ENCODE measurements at regions not wholly inside any gene's neighbourhood (a gene's known extent, or its start where the extent isn't known, plus 50 kb on each side); places are given as distances from the start of the nearest gene placed in this dataset.

DNA sequence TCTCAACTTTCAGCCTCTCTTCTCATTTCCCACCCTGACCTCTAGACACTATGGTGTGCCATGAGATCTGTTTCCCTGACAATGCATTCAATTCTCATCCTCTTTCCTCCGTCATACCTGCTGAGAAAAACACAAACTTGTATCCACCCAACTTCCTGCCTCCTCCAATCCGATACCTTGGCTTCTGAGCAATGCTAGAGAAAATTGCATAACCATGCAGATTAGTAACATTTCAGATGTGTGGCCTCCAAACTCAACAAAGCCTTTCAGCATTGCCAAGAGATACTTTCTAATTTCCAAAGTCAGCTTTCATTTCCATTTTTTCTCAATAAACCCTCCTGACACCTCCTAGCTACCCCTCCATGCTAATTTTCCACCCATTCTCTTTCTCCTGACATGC lies 88.5 kb downstream of the MINAR1 start:
- Histone ChIP-seq H2BK15ac (ENCODE audit: low read length) (0 out of 2 replicates have a peak overlapping the region, but pooled peaks have one; percentile 29), H4K5ac (ENCODE audit: insufficient read length, low read depth, low read length) (no peak overlapping the region), H3K14ac (ENCODE audit: insufficient read length) (no peak overlapping the region), H3K4me3 (ENCODE audit: extremely low read depth in 1 of 4, insufficient read depth in 2 of 4, low read depth in 3 of 4, low read length in 4 of 4) (no peak overlapping the region), H3K9ac (replicated peaks in 1 of 4; ENCODE audit: extremely low read depth in 1 of 4, low read depth in 3 of 4, low read length in 3 of 4) (no peak overlapping the region), H3K4me1 (replicated peaks in 1 of 4; ENCODE audit: control insufficient read depth in 3 of 4, insufficient read depth in 4 of 4, low read length in 3 of 4) (no peaks in the 10 kb centered on the region), H2BK12ac (ENCODE audit: low read depth, low read length) (no peak overlapping the region), H3K79me1 (ENCODE audit: low read depth, low read length) (no peaks in the 10 kb centered on the region), H3K18ac (ENCODE audit: extremely low read depth, low read length) (no peak overlapping the region), H3K23me2 (ENCODE audit: low read depth, low read length) (no peaks in the 10 kb centered on the region), H3K79me2 (ENCODE audit: control insufficient read depth in 1 of 2, insufficient read depth in 2 of 2, low read length in 2 of 2) (no peaks in the 10 kb centered on the region), H3K27ac (ENCODE audit: low read depth, low read length) (no peak overlapping the region), H4K20me1 (replicated peaks in 1 of 2; ENCODE audit: control insufficient read depth in 1 of 2, insufficient read depth in 2 of 2, low read length in 2 of 2) (no peaks in the 10 kb centered on the region), H3K56ac (replicated peaks; ENCODE audit: insufficient read length, low read depth, low read length) (no peak overlapping the region), H2BK20ac (ENCODE audit: low read length) (no peak overlapping the region), H2BK5ac (ENCODE audit: low read depth, low read length) (no peak overlapping the region), H3K9me3 (ENCODE audit: insufficient read depth in 2 of 2, low read depth in 1 of 2, low read length in 1 of 2) (no peaks in the 10 kb centered on the region), H2AFZ (ENCODE audit: low read length) (no peak overlapping the region; the same call in 1 of the 2 replicates), H4K91ac (replicated peaks; ENCODE audit: insufficient read length, low read length) (no peak overlapping the region), H2BK120ac (replicated peaks; ENCODE audit: low read depth, low read length) (no peak overlapping the region), H3K4ac (replicated peaks; ENCODE audit: insufficient read length, low read depth, low read length) (no peak overlapping the region), H3K36me3 (ENCODE audit: control insufficient read depth in 2 of 4, insufficient read depth in 4 of 4, low read length in 3 of 4) (no peaks in the 10 kb centered on the region), H2AK5ac (ENCODE audit: low read depth, low read length) (no peak overlapping the region), H3K27me3 (replicated peaks in 1 of 4; ENCODE audit: control insufficient read depth in 3 of 4, extremely low read depth in 1 of 4, insufficient read depth in 3 of 4, low read length in 3 of 4) (no peaks in the 10 kb centered on the region), H3K23ac (ENCODE audit: insufficient read length) (no peak overlapping the region), H4K8ac (ENCODE audit: extremely low read depth, insufficient read depth, low read length) (no peak overlapping the region), H3K4me2 (ENCODE audit: insufficient read depth in 1 of 2, low read depth in 2 of 2, low read length in 2 of 2) (no peak overlapping the region)
- FAIRE-seq: no peak
- TF ChIP-seq KDM5A (IDR thresholded peaks at IDR 0.05; ENCODE audit: low read length) (no peak), JUN (IDR thresholded peaks at IDR 0.05; ENCODE audit: low read depth, low read length) (no peak), YY1 (IDR thresholded peaks at IDR 0.05; ENCODE audit: low read depth, low read length) (no peak), MAFK (IDR thresholded peaks at IDR 0.05; ENCODE audit: low read depth, low read length) (no peak), EGR1 (IDR thresholded peaks at IDR 0.05; ENCODE audit: borderline replicate concordance, low read depth, low read length) (no peak), CBX8 (IDR thresholded peaks at IDR 0.05; ENCODE audit: borderline replicate concordance, low read depth, low read length) (no peak), CBX5 (IDR thresholded peaks at IDR 0.05; ENCODE audit: low read depth, low read length) (no peak), CHD2 (IDR thresholded peaks at IDR 0.05; ENCODE audit: low read length) (no peak), KDM1A (IDR thresholded peaks at IDR 0.05; ENCODE audit: borderline replicate concordance, low read length) (no peak), ASH2L (IDR thresholded peaks at IDR 0.05; ENCODE audit: low read length) (no peak), GTF2F1 (IDR thresholded peaks at IDR 0.05; ENCODE audit: borderline replicate concordance, low read depth, low read length) (no peak), EP300 (IDR thresholded peaks at IDR 0.05; ENCODE audit: borderline replicate concordance in 1 of 2, low read depth in 2 of 2, low read length in 2 of 2) (no peak)
- TF ChIP-seq, protein P1, sequence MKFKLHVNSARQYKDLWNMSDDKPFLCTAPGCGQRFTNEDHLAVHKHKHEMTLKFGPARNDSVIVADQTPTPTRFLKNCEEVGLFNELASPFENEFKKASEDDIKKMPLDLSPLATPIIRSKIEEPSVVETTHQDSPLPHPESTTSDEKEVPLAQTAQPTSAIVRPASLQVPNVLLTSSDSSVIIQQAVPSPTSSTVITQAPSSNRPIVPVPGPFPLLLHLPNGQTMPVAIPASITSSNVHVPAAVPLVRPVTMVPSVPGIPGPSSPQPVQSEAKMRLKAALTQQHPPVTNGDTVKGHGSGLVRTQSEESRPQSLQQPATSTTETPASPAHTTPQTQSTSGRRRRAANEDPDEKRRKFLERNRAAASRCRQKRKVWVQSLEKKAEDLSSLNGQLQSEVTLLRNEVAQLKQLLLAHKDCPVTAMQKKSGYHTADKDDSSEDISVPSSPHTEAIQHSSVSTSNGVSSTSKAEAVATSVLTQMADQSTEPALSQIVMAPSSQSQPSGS (IDR thresholded peaks at IDR 0.05; ENCODE audit: low read length): no peak
- peak in 1 of 2 experiments; percentile 19 for DNase-seq (ENCODE audit: low read depth in 1 of 2, low spot score in 2 of 2)
- WGBS, 2 experiments (ENCODE audit: extremely low coverage in 1 of 2, insufficient coverage in 1 of 2, insufficient read length in 1 of 2, insufficient replicate concordance in 2 of 2, low coverage in 1 of 2, low lambda C conversion rate in 2 of 2, missing lambda C conversion rate in 1 of 2): 82% methylated on average over 2 of the region's 2 CpGs; no CpG with 5 or more reads in 1 of the 2 experiments
- ChIA-PET POLR2A (ENCODE audit: partially characterized antibody) (no interaction called here), CTCF (ENCODE audit: partially characterized antibody) (interaction anchor here (0.7 kb wide), 1 partner anchor 15 kb away, joined by 3 read pairs; no protein-coding TSS in a partner anchor)

Measured in H1 (cell line).